ENCODE measurements at regions not wholly inside any gene's neighbourhood (a gene's known extent, or its start where the extent isn't known, plus 50 kb on each side); places are given as distances from the start of the nearest gene placed in this dataset.

- no peak for DNase-seq (ENCODE audit: low read depth, low spot score)
- TF ChIP-seq SIN3A (IDR thresholded peaks at IDR 0.05; ENCODE audit: borderline replicate concordance, insufficient read depth, low read depth, low read length) (no peak), REST (IDR thresholded peaks at IDR 0.05; ENCODE audit: insufficient read depth in 1 of 2, low read depth in 2 of 2, low read length in 1 of 2) (no peak), TCF7L2 (IDR thresholded peaks at IDR 0.05; ENCODE audit: low read depth, low read length) (no peak), CTCF (IDR thresholded peaks at IDR 0.05) (no peak), POLR2AphosphoS5 (IDR thresholded peaks at IDR 0.05; ENCODE audit: low read depth, low read length) (no peak)
- Histone ChIP-seq H3K4me3 (ENCODE audit: low read depth in 2 of 2, low read length in 2 of 2) (no peak overlapping the region), H3K27ac (ENCODE audit: low read length) (no peak overlapping the region), H3K27me3 (ENCODE audit: control insufficient read depth, insufficient read depth, low read length) (no peaks in the 10 kb centered on the region), H3K36me3 (ENCODE audit: control insufficient read depth, insufficient read depth, low read length) (no peaks in the 10 kb centered on the region), H3K4me1 (ENCODE audit: control insufficient read depth, insufficient read depth, low read length) (no peaks in the 10 kb centered on the region), H3K9me3 (ENCODE audit: control insufficient read depth, insufficient read depth, low read depth, low read length) (no peaks in the 10 kb centered on the region)
- in situ Hi-C loops (cut with HindIII; ENCODE audit: low pct_unique_long_range_greater_than_20kb, low sequenced_read_pairs) (no loop called here), intact Hi-C loops (cut with micrococcal nuclease; ENCODE audit: unreplicated experiment) (no loop called here)
- POLR2A ChIA-PET, result no interaction called here
- ATAC-seq, result no peak
- CTCF ChIA-PET, result interaction anchor here (0.7 kb wide), 1 partner anchor 24 kb away, joined by 3 read pairs; no protein-coding TSS in a partner anchor
- BruUV-seq (replicated peaks), result no TSS peak
Measured at GRCh38 chrX:110415440-110416170, 57.0 kb downstream of the RTL9 start.

GRCh38 chrX:110417128-110417527 lies 58.5 kb downstream of the RTL9 start:
- POLR2A ChIA-PET, result no interaction called here
- Histone ChIP-seq H3K36me3 (ENCODE audit: control insufficient read depth, insufficient read depth, low read length) (no peaks in the 10 kb centered on the region), H3K4me1 (ENCODE audit: control insufficient read depth, insufficient read depth, low read length) (no peaks in the 10 kb centered on the region), H3K9me3 (ENCODE audit: control insufficient read depth, insufficient read depth, low read depth, low read length) (no peaks in the 10 kb centered on the region), H3K4me3 (ENCODE audit: low read depth in 2 of 2, low read length in 2 of 2) (no peak overlapping the region), H3K27me3 (ENCODE audit: control insufficient read depth, insufficient read depth, low read length) (peaks cover 3% of the 10 kb centered on the region; the same call in 1 of the 2 replicates), H3K27ac (ENCODE audit: low read length) (no peak overlapping the region)
- BruUV-seq (replicated peaks), result no TSS peak
- no peak for ATAC-seq
- in situ Hi-C loops (cut with HindIII; ENCODE audit: low pct_unique_long_range_greater_than_20kb, low sequenced_read_pairs), result no loop called here
- intact Hi-C loops (cut with micrococcal nuclease; ENCODE audit: unreplicated experiment), result no loop called here
- TF ChIP-seq POLR2AphosphoS5 (IDR thresholded peaks at IDR 0.05; ENCODE audit: low read depth, low read length) (no peak), TCF7L2 (IDR thresholded peaks at IDR 0.05; ENCODE audit: low read depth, low read length) (no peak), REST (IDR thresholded peaks at IDR 0.05; ENCODE audit: insufficient read depth in 1 of 2, low read depth in 2 of 2, low read length in 1 of 2) (no peak), SIN3A (IDR thresholded peaks at IDR 0.05; ENCODE audit: borderline replicate concordance, insufficient read depth, low read depth, low read length) (no peak), CTCF (IDR thresholded peaks at IDR 0.05) (no peak)
- CTCF ChIA-PET, result no interaction called here
- DNase-seq (ENCODE audit: low read depth, low spot score), result no peak

Data from Panc1 (cell line).